Calu3 (cell line): ENCODE measurements at regions not wholly inside any gene's neighbourhood (a gene's known extent, or its start where the extent isn't known, plus 50 kb on each side); places are given as distances from the start of the nearest gene placed in this dataset.

Experiments
- BruUV-seq: library from RNA; stranded (reverse); fragments of 400-500 nt; replicated peaks from 2 replicates; lab custom pipeline; 2021; lab: Mats Ljungman, UMichigan
- CTCF ChIA-PET: fragments of 300-600 bp; sonication (Branson Sonifier 250); formaldehyde crosslinking; loops from one replicate; lab custom pipeline; 2022; ENCODE audit warnings: antibody characterized with exemption; lab: Charles Lee
- DNase-seq: peaks from one replicate; pipeline ENCODE4 v3.0.0; 2022
- H3K27ac Mint-ChIP-seq: one replicate; pipeline ENCODE4 v1.8.0; 2022; ENCODE audit warnings: mixed read lengths; ENCODE audit not compliant: unreplicated experiment
- H3K27me3 Mint-ChIP-seq: one replicate; pipeline ENCODE4 v1.8.0; 2022; ENCODE audit warnings: mixed read lengths; ENCODE audit not compliant: unreplicated experiment
- H3K36me3 Mint-ChIP-seq: one replicate; pipeline ENCODE4 v1.8.0; 2022; ENCODE audit warnings: mild to moderate bottlenecking, moderate library complexity, mixed read lengths; ENCODE audit not compliant: insufficient read depth, unreplicated experiment
- H3K4me1 Mint-ChIP-seq: one replicate; pipeline ENCODE4 v1.8.0; 2022; ENCODE audit warnings: mild to moderate bottlenecking, low read depth, mixed read lengths; ENCODE audit not compliant: unreplicated experiment
- H3K4me3 Mint-ChIP-seq: one replicate; pipeline ENCODE4 v1.8.0; 2022; ENCODE audit warnings: mild to moderate bottlenecking, low read depth, moderate library complexity, mixed read lengths; ENCODE audit not compliant: unreplicated experiment
- H3K9me3 Mint-ChIP-seq: one replicate; pipeline ENCODE4 v1.8.0; 2022; ENCODE audit warnings: low read depth, mixed read lengths; ENCODE audit not compliant: unreplicated experiment
- CTCF ChIP-seq: fragments of 200-600 bp; IDR thresholded peaks from one replicate; pipeline ENCODE4 v1.8.0; 2022; ENCODE audit warnings: antibody characterized with exemption; ENCODE audit not compliant: unreplicated experiment
- intact Hi-C: fragments of 100-400 bp; cut with micrococcal nuclease; formaldehyde crosslinking; loops from one replicate; pipeline ENCODE4 v1.10.0; 2022; ENCODE audit not compliant: unreplicated experiment

GRCh38 chr1:207221934-207222351 is 99.5 kb upstream of the CD55 start:
- Mint-ChIP-seq H3K27ac (peak overlapping the region; percentile 19), H3K9me3 (no peaks in the 10 kb centered on the region), H3K36me3 (peaks cover 5% of the 10 kb centered on the region), H3K4me1 (peaks cover 52% of the 10 kb centered on the region), H3K27me3 (no peaks in the 10 kb centered on the region), H3K4me3 (no peak overlapping the region)
- DNase-seq = no peak
- CTCF ChIA-PET = interaction anchor here (0.8 kb wide), 1 partner anchor 13 kb away, joined by 3 read pairs; no protein-coding TSS in a partner anchor
- intact Hi-C loops = no loop called here
- no TSS peak for BruUV-seq
- no peak for TF ChIP-seq CTCF

- TF ChIP-seq CTCF = no peak
- Mint-ChIP-seq H3K27me3 (no peaks in the 10 kb centered on the region), H3K27ac (peak overlapping the region; percentile 55), H3K4me3 (peak overlapping the region; percentile 16), H3K9me3 (no peaks in the 10 kb centered on the region), H3K4me1 (peaks cover 47% of the 10 kb centered on the region), H3K36me3 (peaks cover 5% of the 10 kb centered on the region)
- BruUV-seq = no TSS peak
- intact Hi-C loops = no loop called here
- CTCF ChIA-PET = no interaction called here
- DNase-seq = no peak
Measured at GRCh38 chr1:207223162-207223561, 98.3 kb upstream of the CD55 start.

GRCh38 chr1:207224666-207225065 is 96.8 kb upstream of the CD55 start:
- no peaks in the 10 kb centered on the region for H3K36me3 Mint-ChIP-seq
- no peak overlapping the region for H3K4me3 Mint-ChIP-seq
- H3K27me3 Mint-ChIP-seq = no peaks in the 10 kb centered on the region
- H3K4me1 Mint-ChIP-seq = peaks cover 35% of the 10 kb centered on the region
- no peak for TF ChIP-seq CTCF
- DNase-seq = no peak
- no peaks in the 10 kb centered on the region for H3K9me3 Mint-ChIP-seq
- no peak overlapping the region for H3K27ac Mint-ChIP-seq
- intact Hi-C loops = no loop called here
- BruUV-seq = no TSS peak
- CTCF ChIA-PET = no interaction called here

- Mint-ChIP-seq H3K27ac (no peak overlapping the region), H3K36me3 (peaks cover 2% of the 10 kb centered on the region), H3K4me3 (no peak overlapping the region), H3K9me3 (no peaks in the 10 kb centered on the region), H3K4me1 (peaks cover 24% of the 10 kb centered on the region), H3K27me3 (no peaks in the 10 kb centered on the region)
- DNase-seq = no peak
- CTCF ChIA-PET = interaction anchor here (0.7 kb wide), 1 partner anchor 158 kb away, joined by 4 read pairs; no protein-coding TSS in a partner anchor
- no TSS peak for BruUV-seq
- intact Hi-C loops = no loop called here
- TF ChIP-seq CTCF = no peak
Measured at GRCh38 chr1:207227131-207227630, 94.3 kb upstream of the CD55 start.
